ENCODE measurements at regions not wholly inside any gene's neighbourhood (a gene's known extent, or its start where the extent isn't known, plus 50 kb on each side); places are given as distances from the start of the nearest gene placed in this dataset.

DNA sequence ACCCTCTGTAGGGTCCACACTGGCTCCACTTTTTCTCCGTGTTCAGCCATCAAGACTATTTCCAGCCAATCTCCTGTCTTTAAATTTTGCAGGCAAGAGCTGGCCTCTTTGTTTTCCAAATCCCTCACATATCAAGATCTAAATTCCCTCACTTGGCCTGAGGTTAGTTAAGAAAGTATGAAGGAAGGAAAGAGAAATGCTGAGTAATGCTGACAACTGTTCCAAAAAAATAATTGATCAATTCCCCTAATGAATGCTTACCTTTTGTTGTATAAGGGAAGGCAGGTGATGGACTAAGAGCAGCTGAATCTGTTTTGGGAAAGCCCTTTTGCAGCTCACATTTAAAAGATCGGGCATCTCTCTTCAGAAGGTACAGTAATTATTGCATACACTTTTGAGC lies 105.1 kb upstream of the KCNJ16 start:
- no peak for TF ChIP-seq CTCF (IDR thresholded peaks at IDR 0.05 in 4 of 5, conservative IDR thresholded peaks at IDR 0.05 in 1 of 5)
- TF ChIP-seq POLR2A (IDR thresholded peaks at IDR 0.05) = no peak
